Tibial artery (tissue), 4 donors: ENCODE measurements at regions not wholly inside any gene's neighbourhood (a gene's known extent, or its start where the extent isn't known, plus 50 kb on each side); places are given as distances from the start of the nearest gene placed in this dataset.

Source experiments
- DNase-seq, 2 donors: peaks; one replicate each; pipeline ENCODE4 v3.0.0-alpha.2; 2019
- H3K27ac ChIP-seq, 2 donors: fragments of 200-600 bp; sonication (generic) in 1 of 2; 1 replicate in 1 of 2; 2 replicates in 1 of 2; pipeline ENCODE4 v1.5.1; 2018 to 2019; ENCODE audit warnings: mild to moderate bottlenecking in 1 of 2
- H3K27me3 ChIP-seq, 2 donors: fragments of 200-600 bp; sonication (generic) in 1 of 2; one replicate each; pipeline versions ENCODE4 v1.5.1 to v1.6.0; 2016 to 2019
- H3K36me3 ChIP-seq, 3 donors: fragments of 200-600 bp; sonication (generic) in 2 of 3; one replicate each; pipeline ENCODE4 v1.5.1; 2016 to 2019; ENCODE audit warnings: mild to moderate bottlenecking in 2 of 3
- H3K4me1 ChIP-seq, 4 donors: fragments of 200-600 bp; sonication (generic) in 2 of 4; 1 replicate in 3 of 4; 2 replicates in 1 of 4; pipeline ENCODE4 v1.5.1; 2016 to 2019
- H3K4me3 ChIP-seq, 2 donors: fragments of 200-600 bp; sonication (generic) in 1 of 2; 1 replicate in 1 of 2; 2 replicates in 1 of 2; pipeline ENCODE4 v1.5.1; 2018 to 2019; ENCODE audit warnings: mild to moderate bottlenecking in 2 of 2
- H3K9me3 ChIP-seq, 3 donors: fragments of 200-600 bp; sonication (generic) in 1 of 3; one replicate each; pipeline ENCODE4 v1.5.1; 2016 to 2019
- intact Hi-C: fragments of 100-400 bp; cut with DNase I; formaldehyde crosslinking; loops from one replicate; pipeline ENCODE4 v1.15.0; 2023; ENCODE audit warnings: low total_unique reads
- TF ChIP-seq, protein P1 (sequence below), 2 experiments: fragments of 200-600 bp in 1 of 2; fragments of 450-650 bp in 1 of 2; IDR thresholded peaks; one replicate each; pipeline ENCODE4 v1.5.1; 2017 to 2019; ENCODE audit warnings: antibody characterized with exemption in 2 of 2, mild to moderate bottlenecking in 1 of 2, moderate library complexity in 1 of 2

DNA sequence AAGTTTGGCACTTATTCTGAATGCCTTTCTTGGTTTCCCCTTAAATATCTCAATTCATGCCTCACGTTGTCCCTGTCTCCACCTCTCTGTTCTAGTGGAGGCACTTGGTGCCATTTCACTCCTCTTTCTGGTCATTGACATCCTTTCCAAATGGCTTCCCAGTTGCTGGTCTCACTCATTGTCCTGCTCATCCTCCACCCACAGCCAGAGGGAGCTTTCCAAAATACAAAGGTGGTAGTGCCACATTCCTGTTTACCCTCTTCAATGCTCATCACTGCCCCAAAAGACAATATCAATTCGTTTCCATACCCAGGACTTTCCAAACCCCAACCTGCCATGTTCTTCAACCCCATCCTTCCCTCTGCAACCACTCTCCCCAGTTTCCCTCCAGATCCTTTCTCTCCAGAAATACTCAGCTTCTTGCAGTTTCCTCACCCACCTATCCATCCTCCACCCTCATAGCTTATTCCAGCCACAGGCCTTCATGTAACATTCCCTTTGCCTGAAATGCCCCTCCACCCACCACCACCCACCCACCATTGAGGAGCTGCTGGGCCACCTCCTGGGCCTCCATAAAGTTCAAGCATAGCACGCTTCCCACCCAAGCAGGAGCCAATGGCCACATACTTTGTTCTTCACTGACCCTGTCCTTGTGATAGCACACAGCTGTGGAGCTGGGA lies 63.1 kb upstream of the ADRB1 start:
- Histone ChIP-seq H3K36me3 (no peaks in the 10 kb centered on the region), H3K9me3 (no peaks in the 10 kb centered on the region), H3K4me1 (peaks cover 0 to 9% (median 0%) of the 10 kb centered on the region in 4 donors), H3K27ac (no peak overlapping the region), H3K4me3 (no peak overlapping the region), H3K27me3 (no peaks in the 10 kb centered on the region)
- no peak for DNase-seq
- intact Hi-C loops = no loop called here
- TF ChIP-seq, protein P1, sequence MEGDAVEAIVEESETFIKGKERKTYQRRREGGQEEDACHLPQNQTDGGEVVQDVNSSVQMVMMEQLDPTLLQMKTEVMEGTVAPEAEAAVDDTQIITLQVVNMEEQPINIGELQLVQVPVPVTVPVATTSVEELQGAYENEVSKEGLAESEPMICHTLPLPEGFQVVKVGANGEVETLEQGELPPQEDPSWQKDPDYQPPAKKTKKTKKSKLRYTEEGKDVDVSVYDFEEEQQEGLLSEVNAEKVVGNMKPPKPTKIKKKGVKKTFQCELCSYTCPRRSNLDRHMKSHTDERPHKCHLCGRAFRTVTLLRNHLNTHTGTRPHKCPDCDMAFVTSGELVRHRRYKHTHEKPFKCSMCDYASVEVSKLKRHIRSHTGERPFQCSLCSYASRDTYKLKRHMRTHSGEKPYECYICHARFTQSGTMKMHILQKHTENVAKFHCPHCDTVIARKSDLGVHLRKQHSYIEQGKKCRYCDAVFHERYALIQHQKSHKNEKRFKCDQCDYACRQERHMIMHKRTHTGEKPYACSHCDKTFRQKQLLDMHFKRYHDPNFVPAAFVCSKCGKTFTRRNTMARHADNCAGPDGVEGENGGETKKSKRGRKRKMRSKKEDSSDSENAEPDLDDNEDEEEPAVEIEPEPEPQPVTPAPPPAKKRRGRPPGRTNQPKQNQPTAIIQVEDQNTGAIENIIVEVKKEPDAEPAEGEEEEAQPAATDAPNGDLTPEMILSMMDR (IDR thresholded peaks at IDR 0.05) = no peak

DNA sequence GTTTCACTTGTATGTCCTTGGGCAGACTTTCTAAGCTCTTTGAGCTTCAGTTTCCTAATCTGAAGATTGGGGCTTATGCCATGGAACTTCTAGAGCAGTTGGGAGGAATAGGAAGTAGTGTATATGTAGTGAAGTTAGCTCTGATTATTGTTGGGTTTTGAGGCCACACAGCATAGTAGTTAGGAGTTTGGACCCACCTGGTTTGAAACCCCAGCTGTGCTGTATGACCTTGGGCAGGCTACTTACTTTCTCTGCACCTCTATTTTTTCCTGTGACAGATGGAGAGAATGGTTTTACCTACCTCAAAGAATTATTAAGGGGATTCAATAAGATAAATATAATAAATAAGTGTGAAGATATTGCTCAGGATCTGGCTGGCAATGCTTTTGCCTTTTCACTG lies 61.4 kb upstream of the ADRB1 start:
- TF ChIP-seq, protein P1 (IDR thresholded peaks at IDR 0.05) = no peak
- no peak for DNase-seq
- Histone ChIP-seq H3K9me3 (no peaks in the 10 kb centered on the region), H3K36me3 (no peaks in the 10 kb centered on the region), H3K4me1 (peaks cover 0 to 9% (median 0%) of the 10 kb centered on the region in 4 donors), H3K27ac (no peak overlapping the region), H3K27me3 (no peaks in the 10 kb centered on the region), H3K4me3 (no peak overlapping the region)
- intact Hi-C loops = no loop called here

DNA sequence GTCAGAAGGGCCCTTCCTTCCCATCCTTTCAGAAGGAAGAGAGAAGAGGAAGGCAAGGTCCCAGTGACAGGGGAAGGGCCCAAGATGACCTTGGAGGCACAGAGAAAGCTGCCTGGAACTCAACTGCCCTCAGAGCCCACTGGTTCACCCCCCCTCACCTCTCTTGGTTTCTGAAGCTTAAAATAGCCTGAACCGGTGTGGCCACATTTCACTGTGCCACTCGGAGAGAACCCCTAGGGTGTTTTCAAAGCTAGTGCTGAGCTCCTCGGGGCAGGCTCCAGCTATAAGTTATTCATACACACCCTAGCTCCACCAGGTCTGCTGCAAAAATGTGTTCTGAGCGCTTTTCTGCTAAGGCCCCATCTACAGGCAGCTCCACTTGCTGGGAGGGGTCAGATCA lies 60.9 kb upstream of the ADRB1 start:
- DNase-seq = no peak
- peaks cover 0 to 9% (median 0%) of the 10 kb centered on the region in 4 donors for H3K4me1 ChIP-seq
- TF ChIP-seq, protein P1 (IDR thresholded peaks at IDR 0.05) = no peak
- H3K27me3 ChIP-seq = no peaks in the 10 kb centered on the region
- H3K9me3 ChIP-seq = no peaks in the 10 kb centered on the region
- intact Hi-C loops = no loop called here
- H3K36me3 ChIP-seq = no peaks in the 10 kb centered on the region
- no peak overlapping the region for H3K27ac ChIP-seq
- H3K4me3 ChIP-seq = no peak overlapping the region

DNA sequence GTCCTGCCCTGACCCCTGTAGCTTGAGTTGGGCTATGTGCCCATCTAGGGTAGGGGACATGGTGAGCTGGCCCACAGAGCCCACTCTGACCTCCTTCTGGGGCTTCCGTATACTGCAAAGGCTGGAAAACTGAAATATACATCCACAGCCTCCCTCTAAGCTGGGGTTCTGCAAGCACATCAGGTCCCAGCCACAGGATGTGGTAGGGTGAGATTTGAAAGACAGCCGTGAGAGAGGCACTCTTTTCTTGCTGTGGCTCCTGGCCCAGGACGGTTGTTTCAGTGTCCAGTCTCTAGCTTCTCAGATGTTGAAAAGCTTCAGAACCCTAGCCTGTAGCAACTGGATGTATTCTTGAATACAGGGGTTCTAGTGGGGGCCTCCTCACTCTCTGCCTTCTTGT lies 60.1 kb upstream of the ADRB1 start:
- Histone ChIP-seq H3K27me3 (no peaks in the 10 kb centered on the region), H3K4me3 (no peak overlapping the region), H3K9me3 (no peaks in the 10 kb centered on the region), H3K36me3 (no peaks in the 10 kb centered on the region), H3K27ac (no peak overlapping the region), H3K4me1 (peaks cover 0 to 9% (median 0%) of the 10 kb centered on the region in 4 donors)
- no peak for DNase-seq
- intact Hi-C loops = no loop called here
- TF ChIP-seq, protein P1 (IDR thresholded peaks at IDR 0.05) = no peak

DNA sequence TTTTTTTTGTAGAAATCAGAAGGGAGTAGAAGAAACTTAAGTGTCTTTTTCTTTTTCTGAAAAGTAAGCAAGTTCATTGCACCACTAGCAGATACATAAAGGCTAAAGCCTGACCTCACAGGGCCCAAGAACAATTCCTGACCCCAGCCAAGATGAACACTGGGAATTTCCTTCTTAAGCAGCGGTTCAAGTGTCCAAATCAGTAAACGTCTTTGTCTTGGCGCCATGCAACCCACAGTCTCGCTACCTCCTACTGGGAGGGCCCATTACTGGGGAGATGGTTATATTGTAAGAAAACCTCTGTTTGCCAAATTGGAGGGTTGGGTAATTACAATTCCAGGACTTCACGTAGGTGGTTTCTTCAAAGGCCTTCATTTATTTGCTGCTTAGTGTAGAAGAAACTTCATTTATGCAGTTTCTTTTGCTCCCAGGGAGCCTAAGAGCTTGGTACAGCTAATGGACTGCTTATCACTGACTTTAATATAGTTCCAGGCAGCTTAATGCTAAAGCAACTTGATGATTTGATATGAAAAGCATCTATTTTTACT lies 58.3 kb upstream of the ADRB1 start:
- no peak overlapping the region for H3K27ac ChIP-seq
- intact Hi-C loops = no loop called here
- TF ChIP-seq, protein P1 (IDR thresholded peaks at IDR 0.05) = no peak

More for the DNA sequence above, 58.3 kb upstream of the ADRB1 start:
- Histone ChIP-seq H3K4me1 (peaks cover 0 to 9% (median 0%) of the 10 kb centered on the region in 4 donors), H3K4me3 (no peak overlapping the region), H3K27me3 (no peaks in the 10 kb centered on the region), H3K9me3 (no peaks in the 10 kb centered on the region), H3K36me3 (no peaks in the 10 kb centered on the region)
- no peak for DNase-seq
